ENCODE measurements at regions not wholly inside any gene's neighbourhood (a gene's known extent, or its start where the extent isn't known, plus 50 kb on each side); places are given as distances from the start of the nearest gene placed in this dataset.

- in situ Hi-C loops (cut with MboI): no loop called here
- WGBS, 2 experiments (ENCODE audit: low coverage in 1 of 2, low lambda C conversion rate in 2 of 2, missing lambda C conversion rate in 2 of 2): 84 to 86% methylated on average over 3 of the region's 3 CpGs
- H4K20me1 ChIP-seq (ENCODE audit: insufficient read depth): no peaks in the 10 kb centered on the region
- H3K9me3 ChIP-seq (ENCODE audit: low read depth): no peaks in the 10 kb centered on the region
- H3K9me2 ChIP-seq (ENCODE audit: insufficient read depth): 0 out of 2 replicates have a peak, but pooled peaks cover 3% of the 10 kb centered on the region
- DNase-seq: no peak
- H3K79me2 ChIP-seq (ENCODE audit: insufficient read depth): no peaks in the 10 kb centered on the region
- no peak overlapping the region for H2AFZ ChIP-seq
- H3K27me3 ChIP-seq (replicated peaks; ENCODE audit: insufficient read depth): no peaks in the 10 kb centered on the region
- peaks cover 12% of the 10 kb centered on the region for H3K4me1 ChIP-seq (ENCODE audit: insufficient read depth)
- H3K27ac ChIP-seq: no peak overlapping the region
- no peak overlapping the region for H3K4me3 ChIP-seq
- no peak overlapping the region for H3K9ac ChIP-seq
- H3K4me2 ChIP-seq (ENCODE audit: unreplicated experiment): no peak overlapping the region
- no peaks in the 10 kb centered on the region for H3K36me3 ChIP-seq (ENCODE audit: low read depth)
- peaks cover 17% of the 10 kb centered on the region for H3F3A ChIP-seq (ENCODE audit: insufficient read depth)
- TF ChIP-seq EZH2phosphoT487 (IDR thresholded peaks at IDR 0.05; ENCODE audit: insufficient read depth, low read depth): no peak
- no peak for TF ChIP-seq EZH2 (IDR thresholded peaks at IDR 0.05; ENCODE audit: insufficient read depth, poor library complexity, severe bottlenecking)
These were observed 256.7 kb upstream of the UBE2E3 start for GRCh38 chr2:180723712-180724111.

DNA sequence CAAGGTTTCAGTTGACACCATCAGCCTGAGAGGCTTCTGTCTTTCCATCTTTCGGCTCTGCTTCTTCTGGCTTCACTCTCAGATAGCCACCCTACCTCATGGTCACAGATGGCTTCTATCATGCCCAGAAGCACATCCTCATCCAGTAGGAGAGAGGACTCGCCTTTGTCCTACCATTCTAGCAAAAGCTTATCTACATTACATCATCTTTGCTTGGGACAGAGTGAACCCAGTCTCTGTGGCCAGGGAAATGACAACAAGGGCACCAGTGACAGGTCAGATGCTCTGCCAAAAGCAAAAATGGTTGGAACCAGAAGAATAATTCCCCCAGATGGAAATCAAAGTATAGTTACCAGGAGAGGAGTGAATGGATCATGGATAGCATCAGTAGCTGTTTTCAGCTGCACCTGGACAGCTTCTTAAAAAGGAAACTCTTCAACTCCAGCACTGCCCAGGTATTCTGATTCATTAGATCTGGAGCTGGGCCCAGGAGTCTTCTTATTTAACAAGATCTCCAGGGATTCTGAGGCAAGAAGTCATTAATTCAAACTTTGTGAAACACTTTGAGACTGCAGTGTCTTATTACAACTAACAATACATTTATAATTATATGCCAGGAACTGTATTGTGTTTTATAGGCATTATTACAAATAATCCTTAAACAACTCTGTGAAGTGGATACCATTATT lies 257.7 kb upstream of the UBE2E3 start:
- H2AFZ ChIP-seq: no peak overlapping the region
- 49 to 53% methylated on average over 2 of the region's 2 CpGs for WGBS, 2 experiments (ENCODE audit: low coverage in 1 of 2, low lambda C conversion rate in 2 of 2, missing lambda C conversion rate in 2 of 2)

DNA sequence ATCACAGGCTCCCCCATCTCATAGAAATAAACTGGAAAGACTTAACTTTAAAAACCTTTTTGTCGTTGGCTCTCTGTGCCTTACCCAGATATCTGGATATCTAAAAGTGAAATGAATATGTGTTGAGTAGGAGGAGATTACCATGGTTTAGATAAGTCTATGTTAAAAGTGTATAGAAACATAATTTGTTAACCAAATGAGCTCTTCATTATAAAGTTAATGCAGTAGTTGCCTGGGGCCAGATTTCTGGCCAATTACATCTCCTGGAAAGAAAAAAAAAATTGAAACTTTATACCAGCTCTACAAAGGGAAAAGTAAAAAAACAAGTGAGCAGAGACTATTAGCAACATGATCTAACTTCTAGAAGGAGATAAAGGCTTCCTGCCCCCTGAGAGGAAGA lies 259.6 kb upstream of the UBE2E3 start:
- no peaks in the 10 kb centered on the region for H3K36me3 ChIP-seq (ENCODE audit: low read depth)
- no peaks in the 10 kb centered on the region for H3K9me2 ChIP-seq (ENCODE audit: insufficient read depth)
- WGBS, 2 experiments (ENCODE audit: low coverage in 1 of 2, low lambda C conversion rate in 2 of 2, missing lambda C conversion rate in 2 of 2): 90 to 92% methylated on average over 1 of the region's 1 CpG
- peaks cover 10% of the 10 kb centered on the region for H3K4me1 ChIP-seq (ENCODE audit: insufficient read depth)
- no peaks in the 10 kb centered on the region for H3K79me2 ChIP-seq (ENCODE audit: insufficient read depth)
- no peak overlapping the region for H3K9ac ChIP-seq
- no peak for DNase-seq
- no peak overlapping the region for H3K4me2 ChIP-seq (ENCODE audit: unreplicated experiment)
- no peaks in the 10 kb centered on the region for H3K9me3 ChIP-seq (ENCODE audit: low read depth)
- no peak overlapping the region for H3K27ac ChIP-seq
- in situ Hi-C loops (cut with MboI): no loop called here
- peaks cover 17% of the 10 kb centered on the region for H3F3A ChIP-seq (ENCODE audit: insufficient read depth)
- no peaks in the 10 kb centered on the region for H4K20me1 ChIP-seq (ENCODE audit: insufficient read depth)
- no peak overlapping the region for H3K4me3 ChIP-seq
- H2AFZ ChIP-seq: no peak overlapping the region
- no peak for TF ChIP-seq EZH2phosphoT487 (IDR thresholded peaks at IDR 0.05; ENCODE audit: insufficient read depth, low read depth)
- no peak for TF ChIP-seq EZH2 (IDR thresholded peaks at IDR 0.05; ENCODE audit: insufficient read depth, poor library complexity, severe bottlenecking)
- no peaks in the 10 kb centered on the region for H3K27me3 ChIP-seq (replicated peaks; ENCODE audit: insufficient read depth)

More for the DNA sequence above, 257.7 kb upstream of the UBE2E3 start:
- peak; percentile 91 for DNase-seq
- H3K9me3 ChIP-seq (ENCODE audit: low read depth): no peaks in the 10 kb centered on the region
- H3K27ac ChIP-seq: no peak overlapping the region
- peaks cover 17% of the 10 kb centered on the region for H3F3A ChIP-seq (ENCODE audit: insufficient read depth)
- H3K27me3 ChIP-seq (replicated peaks; ENCODE audit: insufficient read depth): no peaks in the 10 kb centered on the region
- no peak overlapping the region for H3K4me3 ChIP-seq
- no peaks in the 10 kb centered on the region for H3K9me2 ChIP-seq (ENCODE audit: insufficient read depth)
- in situ Hi-C loops (cut with MboI): no loop called here
- peaks cover 10% of the 10 kb centered on the region for H3K4me1 ChIP-seq (ENCODE audit: insufficient read depth)
- H3K79me2 ChIP-seq (ENCODE audit: insufficient read depth): no peaks in the 10 kb centered on the region
- no peaks in the 10 kb centered on the region for H4K20me1 ChIP-seq (ENCODE audit: insufficient read depth)
- H3K9ac ChIP-seq: no peak overlapping the region
- H3K4me2 ChIP-seq (ENCODE audit: unreplicated experiment): peak overlapping the region; percentile 45
- TF ChIP-seq EZH2 (IDR thresholded peaks at IDR 0.05; ENCODE audit: insufficient read depth, poor library complexity, severe bottlenecking): no peak
- TF ChIP-seq EZH2phosphoT487 (IDR thresholded peaks at IDR 0.05; ENCODE audit: insufficient read depth, low read depth): no peak
- no peaks in the 10 kb centered on the region for H3K36me3 ChIP-seq (ENCODE audit: low read depth)

GRCh38 chr2:180717588-180717987 lies 262.8 kb upstream of the UBE2E3 start:
- H3K9ac ChIP-seq: no peak overlapping the region
- H3K4me2 ChIP-seq (ENCODE audit: unreplicated experiment): no peak overlapping the region
- no peaks in the 10 kb centered on the region for H4K20me1 ChIP-seq (ENCODE audit: insufficient read depth)
- H3K4me1 ChIP-seq (ENCODE audit: insufficient read depth): 0 out of 2 replicates have a peak, but pooled peaks cover under 1% of the 10 kb centered on the region
- no peaks in the 10 kb centered on the region for H3K9me2 ChIP-seq (ENCODE audit: insufficient read depth)
- DNase-seq: no peak
- H3K4me3 ChIP-seq: no peak overlapping the region
- H3K9me3 ChIP-seq (ENCODE audit: low read depth): no peaks in the 10 kb centered on the region
- no peaks in the 10 kb centered on the region for H3F3A ChIP-seq (ENCODE audit: insufficient read depth)
- 77 to 84% methylated on average over 3 of the region's 3 CpGs for WGBS, 2 experiments (ENCODE audit: low coverage in 1 of 2, low lambda C conversion rate in 2 of 2, missing lambda C conversion rate in 2 of 2)
- no peak overlapping the region for H3K27ac ChIP-seq
- no peaks in the 10 kb centered on the region for H3K27me3 ChIP-seq (replicated peaks; ENCODE audit: insufficient read depth)
- no peak for TF ChIP-seq EZH2phosphoT487 (IDR thresholded peaks at IDR 0.05; ENCODE audit: insufficient read depth, low read depth)
- no peak for TF ChIP-seq EZH2 (IDR thresholded peaks at IDR 0.05; ENCODE audit: insufficient read depth, poor library complexity, severe bottlenecking)
- H2AFZ ChIP-seq: no peak overlapping the region
- no peaks in the 10 kb centered on the region for H3K36me3 ChIP-seq (ENCODE audit: low read depth)
- in situ Hi-C loops (cut with MboI): no loop called here
- no peaks in the 10 kb centered on the region for H3K79me2 ChIP-seq (ENCODE audit: insufficient read depth)
